GM18867 (cell line): ENCODE measurements at regions not wholly inside any gene's neighbourhood (a gene's known extent, or its start where the extent isn't known, plus 50 kb on each side); places are given as distances from the start of the nearest gene placed in this dataset.
"Not testable (repeated sequence)": the region's sequence is repeated elsewhere in the genome, so short reads cannot be mapped to it uniquely, and the experiment has no call there.

Source experiments
- ATAC-seq: cut with Tn5 transposase; IDR thresholded peaks from one replicate; pipeline ENCODE4 v1.9.1; 2021; ENCODE audit warnings: mild to moderate bottlenecking, moderate library complexity; ENCODE audit not compliant: unreplicated experiment

DNA sequence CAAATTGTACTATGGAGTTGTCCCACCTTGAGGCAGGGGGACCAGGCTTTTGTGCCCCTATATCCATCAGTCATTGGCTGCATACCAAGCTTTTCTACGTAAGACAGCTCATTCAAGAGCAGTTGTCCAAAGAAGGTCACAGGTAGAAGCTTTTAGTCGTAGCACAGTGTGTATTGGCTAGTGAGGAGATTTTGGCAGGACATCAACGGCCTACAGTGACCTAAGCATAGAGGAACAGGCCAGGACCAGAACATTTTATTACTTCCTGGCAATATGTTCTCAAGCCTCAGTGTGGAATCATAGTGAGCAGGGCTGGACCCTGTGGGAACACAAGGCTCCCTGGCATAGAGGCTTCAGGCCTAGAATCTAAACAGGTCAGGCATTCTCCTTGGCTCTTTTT is 105.4 kb upstream of the ANKRD28 start:
- ATAC-seq: no peak

DNA sequence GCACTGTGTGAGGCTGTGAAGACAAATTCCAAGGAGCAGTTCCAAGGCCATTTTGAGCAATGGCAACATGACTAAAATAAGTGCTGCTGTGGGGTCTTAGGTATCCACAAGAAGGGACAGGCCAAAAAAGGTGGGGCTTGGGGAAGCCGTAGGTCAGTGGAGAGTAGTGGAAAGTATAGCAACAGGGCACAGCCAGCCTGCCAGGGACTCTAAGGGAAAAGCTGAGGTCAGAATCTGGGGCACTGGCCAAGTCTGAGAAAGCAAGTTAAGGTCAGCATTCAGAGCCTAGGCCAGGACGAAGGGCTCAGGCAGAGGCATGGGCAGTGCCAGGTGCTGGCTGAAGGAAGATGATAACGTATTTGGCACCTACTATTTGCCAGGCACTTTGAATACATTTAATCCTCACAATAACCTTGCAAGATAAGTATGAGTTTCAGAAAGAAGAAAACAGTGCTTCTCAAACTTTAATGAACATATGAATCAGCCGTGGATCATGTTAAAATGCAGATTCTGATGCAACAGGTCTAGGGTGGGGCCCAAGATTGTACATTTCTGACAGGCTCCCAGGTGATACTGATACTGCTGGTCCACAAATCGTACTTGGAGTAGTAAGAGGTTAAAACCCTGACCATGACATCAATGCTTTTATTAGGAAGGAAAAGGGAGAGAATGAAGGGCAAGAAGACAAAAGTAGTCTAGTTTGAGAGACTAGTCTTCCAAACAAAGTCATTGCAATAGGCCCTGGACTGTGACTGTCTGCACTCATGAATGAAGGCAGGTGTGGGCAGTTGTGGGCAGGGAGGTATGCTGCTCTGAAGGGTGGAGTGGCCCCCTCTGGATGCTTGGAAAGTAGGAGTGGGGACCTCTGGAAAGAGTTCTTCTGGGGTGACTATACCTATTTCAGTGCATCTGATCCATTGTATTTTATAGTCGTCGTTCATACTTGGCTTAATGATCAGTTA is 106.3 kb upstream of the ANKRD28 start:
- no peak for ATAC-seq

DNA sequence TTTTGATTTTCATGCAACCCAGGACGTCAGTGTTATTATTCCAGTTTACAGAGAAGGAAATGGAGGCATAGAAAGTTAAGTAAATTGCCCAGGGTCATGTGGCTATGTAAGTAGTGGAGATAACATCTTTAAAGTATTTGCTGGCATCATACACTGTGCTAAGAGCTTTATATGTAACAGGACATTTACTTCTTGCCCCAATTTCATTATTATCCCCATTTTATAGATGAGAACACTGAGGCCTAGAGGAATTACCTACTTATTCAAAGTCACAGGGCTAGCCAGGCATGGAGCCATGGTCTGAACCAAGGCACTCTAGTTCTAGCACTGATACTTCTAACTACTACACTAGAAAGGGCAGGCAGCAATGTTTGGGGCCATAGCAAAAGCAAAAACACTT is 107.3 kb upstream of the ANKRD28 start:
- no peak for ATAC-seq

DNA sequence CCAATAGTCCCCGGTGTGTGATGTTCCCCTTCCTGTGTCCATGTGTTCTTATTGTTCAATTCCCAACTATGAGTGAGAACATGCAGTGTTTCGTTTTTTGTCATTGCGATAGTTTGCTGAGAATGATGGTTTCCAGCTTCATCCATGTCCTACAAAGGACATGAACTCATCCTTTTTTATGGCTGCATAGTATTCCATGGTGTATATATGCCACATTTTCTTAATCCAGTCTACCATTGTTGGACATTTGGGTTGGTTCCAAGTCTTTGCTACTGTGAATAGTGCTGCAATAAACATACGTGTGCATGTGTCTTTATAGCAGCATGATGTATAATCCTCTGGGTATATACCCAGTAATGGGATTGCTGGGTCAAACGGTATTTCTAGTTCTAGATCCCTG is 109.6 kb upstream of the ANKRD28 start:
- ATAC-seq: not testable (repeated sequence)

DNA sequence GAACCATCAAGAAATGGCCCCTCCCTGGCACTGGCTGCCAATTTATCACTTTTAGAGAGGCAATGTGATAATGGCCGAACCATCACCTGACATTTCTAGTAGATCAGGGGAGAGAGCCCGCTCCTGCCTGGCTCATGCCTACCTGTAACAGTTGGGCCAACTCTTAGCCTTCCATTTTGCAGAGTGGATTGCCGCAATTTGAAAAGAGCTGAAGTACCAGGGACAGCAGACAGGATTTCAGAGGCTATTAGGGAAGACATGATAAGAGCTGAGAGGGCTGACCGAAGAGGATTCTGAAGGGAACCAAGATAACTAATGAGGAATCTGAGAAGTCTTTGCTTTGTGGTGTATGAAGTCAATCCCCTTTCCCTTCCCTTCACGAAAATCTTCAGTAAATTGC is 121.2 kb upstream of the ANKRD28 start:
- ATAC-seq: no peak

DNA sequence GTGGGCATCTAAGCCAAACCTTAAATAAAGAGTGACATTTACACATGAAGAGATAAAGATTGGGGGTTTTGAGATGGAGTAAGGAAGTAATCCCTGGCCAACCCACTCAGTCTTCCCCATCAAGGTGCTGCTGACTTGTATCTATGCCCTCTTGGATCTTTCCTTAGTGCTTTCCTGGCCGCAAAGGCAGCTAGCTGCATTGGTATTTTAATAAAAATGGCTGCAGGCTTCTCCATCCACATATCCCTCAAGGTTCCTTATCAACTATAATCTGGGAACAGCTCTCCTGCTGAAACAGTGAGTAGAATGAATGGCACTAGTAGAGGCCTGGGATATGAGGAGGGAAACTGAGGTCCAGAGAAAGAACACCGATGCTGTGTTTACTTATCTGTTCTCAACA is 122.2 kb upstream of the ANKRD28 start:
- ATAC-seq: no peak

DNA sequence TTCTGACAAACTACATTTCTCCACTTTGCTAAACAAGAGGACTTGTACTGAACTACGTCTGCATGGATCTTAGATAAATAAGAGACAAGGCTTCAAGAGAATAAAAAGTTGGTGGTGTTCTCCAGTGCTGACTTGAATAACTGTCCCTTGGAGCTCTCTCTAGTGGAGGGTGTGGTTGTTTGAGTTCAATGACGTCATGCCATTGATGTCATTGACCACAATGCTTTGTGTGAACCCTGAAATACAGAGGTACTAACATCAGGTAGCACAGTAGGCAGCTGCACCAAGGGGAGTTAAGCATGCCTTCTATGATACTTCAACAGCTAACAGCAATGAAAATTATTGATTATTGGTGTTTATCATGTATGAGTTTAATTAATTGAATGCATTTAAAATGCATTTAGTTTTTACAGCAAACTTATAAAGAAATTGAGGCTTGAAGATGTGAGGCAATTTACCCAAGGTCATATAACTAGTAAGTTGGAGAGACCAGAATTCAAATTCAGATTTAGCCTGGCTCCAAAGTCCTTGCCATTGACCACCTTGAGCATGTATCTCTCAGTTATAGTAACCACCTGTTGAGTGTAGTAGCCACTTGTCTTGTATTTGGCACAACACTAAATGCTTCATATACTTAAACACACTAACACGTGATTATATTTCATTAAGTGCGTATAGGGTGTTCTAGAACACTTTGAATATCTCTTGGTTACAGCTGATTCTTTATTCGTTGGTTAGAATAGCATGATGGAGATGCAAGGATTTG is 126.0 kb upstream of the ANKRD28 start:
- ATAC-seq: no peak

DNA sequence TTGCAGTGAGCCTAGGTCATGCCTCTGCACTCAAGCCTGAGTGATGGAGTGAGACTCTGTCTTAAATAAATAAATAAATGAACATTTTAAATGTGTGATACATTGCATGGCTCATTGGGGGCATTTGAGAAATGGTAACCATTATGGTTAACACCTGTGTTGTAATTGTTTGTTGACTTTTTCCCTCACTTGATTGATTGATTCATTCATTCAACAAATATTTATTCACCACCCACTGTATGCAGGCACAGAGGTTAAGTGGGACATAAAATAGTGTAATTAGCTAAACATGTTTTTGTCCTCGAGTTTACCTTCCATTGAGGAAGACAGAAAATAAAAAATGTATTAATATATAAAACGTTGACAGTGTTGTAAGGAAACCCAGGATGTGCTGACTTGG is 127.1 kb upstream of the ANKRD28 start:
- no peak for ATAC-seq

DNA sequence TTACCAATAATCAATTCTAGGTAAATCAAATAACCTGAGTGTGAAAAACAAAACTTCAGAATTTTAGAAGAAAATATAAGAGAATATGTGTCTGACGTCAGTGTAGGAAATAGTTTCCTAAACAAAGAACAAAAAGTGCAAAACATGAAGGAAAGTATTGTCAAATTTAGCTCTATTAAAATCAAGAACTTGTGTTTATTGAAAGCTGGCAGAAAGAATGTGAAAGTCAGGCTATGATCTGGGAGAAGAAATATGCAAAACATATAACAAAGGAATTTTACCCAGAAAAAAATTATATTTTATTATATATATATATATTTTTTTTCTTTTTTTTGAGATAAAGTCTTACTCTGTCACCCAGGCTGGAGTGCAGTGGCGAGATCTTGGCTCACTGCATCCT is 129.1 kb upstream of the ANKRD28 start:
- ATAC-seq: no peak

DNA sequence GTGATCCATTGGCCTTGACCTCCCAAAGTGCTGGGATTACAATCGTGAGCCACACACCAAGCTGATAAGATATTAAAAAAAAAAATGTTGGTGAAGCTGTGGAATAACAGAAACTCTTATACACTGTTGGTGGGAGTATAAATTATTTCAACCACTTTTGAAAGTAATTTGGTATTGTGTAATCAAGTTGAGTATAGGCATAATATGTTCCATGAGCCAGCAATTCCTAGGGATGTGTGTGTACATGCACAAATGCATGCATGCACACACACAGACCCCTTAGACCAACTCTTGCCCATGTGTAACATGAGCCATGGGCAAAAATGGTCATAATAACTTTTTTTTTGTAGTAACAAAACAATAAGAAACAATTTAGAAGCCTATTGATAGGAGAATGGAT is 130.2 kb upstream of the ANKRD28 start:
- no peak for ATAC-seq

DNA sequence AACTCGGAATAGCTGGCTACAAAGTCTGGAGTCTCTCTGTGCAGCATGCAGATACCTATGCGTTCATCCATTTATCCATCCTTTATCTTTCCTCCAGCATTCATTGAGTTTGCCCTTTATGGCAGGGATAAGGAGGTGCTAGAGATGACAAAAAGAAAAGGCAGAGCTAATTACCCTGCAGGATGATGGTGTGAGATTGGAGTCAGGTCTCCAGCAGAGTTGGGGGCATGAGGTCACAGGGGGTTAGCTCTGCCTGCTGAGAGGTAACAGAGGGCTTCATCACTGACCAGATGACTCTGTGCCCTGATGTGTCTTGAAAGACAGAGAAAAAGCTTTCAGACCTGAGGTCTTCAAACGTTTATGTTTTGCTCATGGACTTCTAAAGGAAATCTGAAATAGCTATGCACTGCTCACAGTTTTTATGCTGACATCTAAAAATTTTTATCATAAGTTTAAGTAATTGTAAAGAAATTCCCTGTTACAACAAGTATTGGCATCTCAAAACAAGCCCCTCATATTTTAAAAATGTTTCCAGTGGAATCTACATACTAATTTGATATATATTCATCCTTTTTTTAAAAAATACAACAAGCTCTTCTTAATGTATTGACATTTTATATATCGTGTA is 132.3 kb upstream of the ANKRD28 start:
- no peak for ATAC-seq

DNA sequence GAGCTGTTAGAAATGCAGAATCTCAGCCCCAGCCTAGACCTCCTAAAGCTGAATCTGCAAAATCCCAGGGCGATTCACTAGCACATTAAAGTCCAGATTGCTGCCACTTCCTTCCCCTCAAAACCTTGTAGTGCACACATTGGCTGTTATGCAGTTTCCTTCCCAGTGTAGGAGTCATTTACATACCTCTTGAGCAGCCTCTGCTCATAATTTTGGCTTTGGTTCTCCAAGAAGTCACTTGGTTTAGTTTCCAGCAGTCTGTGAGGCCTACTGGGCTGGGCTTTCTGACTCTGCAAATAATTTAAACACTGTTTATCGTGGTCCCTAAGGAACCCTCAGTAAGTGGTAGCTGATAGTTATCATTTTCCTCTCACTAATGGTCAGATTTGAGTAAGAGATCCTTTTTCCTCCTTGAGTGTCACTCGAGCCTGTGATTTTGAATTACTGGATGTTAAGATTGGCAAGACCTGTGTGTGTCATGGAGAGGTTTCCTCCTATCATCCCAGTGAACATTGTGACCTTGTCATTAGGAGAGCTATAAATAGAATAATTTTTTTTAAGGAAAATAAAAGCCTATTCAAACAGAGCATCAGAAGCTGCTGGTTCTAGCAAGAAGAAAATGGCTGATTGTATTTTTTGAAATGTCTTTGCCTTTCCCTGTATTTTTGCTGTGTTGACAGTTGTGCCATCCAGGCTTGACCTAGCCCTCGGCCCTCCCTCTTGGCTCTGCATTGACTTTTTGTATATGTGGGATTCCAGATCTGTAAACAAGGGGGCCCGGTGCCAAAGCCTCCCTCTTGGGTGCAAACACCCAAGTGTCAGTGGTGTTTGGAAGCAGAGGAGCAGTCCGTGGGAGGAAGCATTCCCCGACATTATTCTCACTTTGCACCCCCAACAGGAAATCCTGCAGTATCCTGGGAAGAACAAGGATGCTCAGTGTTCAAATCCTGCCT is 134.8 kb upstream of the ANKRD28 start:
- ATAC-seq: no peak

DNA sequence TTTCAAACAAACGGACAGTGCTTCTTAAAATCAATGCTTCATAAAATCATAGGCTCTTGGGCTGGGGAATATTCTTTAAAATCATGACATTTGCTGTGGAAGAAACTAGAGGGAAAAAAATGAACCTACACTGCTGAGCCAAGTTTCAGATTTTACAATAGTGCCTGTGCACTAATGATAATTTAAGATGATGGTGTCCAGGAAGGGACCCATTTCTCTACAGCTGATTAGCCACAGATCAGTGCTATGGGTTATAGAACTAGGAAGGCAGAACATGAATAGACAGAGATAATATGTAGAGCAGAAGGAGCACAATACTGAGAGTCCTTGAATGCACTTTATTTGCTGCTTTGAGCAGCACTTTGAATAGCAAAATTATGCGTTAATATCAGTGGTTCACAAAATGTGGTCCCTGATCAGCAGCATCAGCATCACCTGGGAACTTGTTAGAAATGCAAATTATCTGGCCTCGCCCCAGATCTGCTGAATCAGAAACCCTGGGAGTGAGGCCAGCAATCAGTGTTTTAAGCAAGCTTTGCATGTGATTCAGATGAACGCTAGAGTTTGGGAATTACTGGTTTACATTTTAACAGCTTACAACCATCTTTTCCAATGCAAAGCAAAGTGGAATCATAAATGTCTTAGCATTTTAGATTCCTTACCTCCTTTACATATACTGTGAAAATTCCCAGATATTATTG is 135.8 kb upstream of the ANKRD28 start:
- ATAC-seq: no peak

DNA sequence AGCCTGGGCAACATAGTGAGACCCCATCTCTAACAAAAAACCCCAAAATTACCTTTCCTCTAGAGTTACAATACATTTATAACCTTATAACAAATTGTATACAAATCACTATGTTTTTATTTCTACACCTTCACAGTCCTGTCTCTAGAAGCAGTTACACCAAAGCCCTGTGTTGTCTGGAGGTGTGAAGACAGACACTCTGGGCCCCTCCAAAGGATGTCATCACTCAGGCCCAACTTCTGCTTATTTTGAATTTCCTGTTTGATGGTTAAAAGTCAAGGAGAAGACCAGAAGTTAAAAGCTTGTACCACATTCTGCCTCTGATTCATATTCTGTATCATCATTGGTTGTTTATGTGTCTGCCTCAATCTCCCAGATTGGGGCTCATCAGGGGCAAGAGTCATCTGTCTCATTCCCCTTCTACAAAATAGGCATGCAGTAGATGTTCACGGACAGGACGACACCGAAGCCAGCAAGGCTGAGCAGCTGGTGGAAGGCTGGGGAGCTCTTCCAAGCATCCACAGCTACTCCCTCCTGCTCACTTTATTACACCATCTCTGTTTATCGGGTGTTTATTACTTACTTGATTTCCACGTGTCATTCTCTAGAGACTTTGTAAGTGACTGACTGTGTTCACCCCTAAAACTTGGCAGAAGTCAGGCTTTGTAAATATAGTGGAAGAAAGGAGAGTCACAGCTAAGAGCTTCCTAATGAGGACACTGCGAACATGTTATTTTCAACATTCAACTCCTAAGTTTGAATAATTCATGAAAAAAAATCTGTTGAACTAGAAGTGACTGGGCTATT is 136.8 kb upstream of the ANKRD28 start:
- no peak for ATAC-seq

DNA sequence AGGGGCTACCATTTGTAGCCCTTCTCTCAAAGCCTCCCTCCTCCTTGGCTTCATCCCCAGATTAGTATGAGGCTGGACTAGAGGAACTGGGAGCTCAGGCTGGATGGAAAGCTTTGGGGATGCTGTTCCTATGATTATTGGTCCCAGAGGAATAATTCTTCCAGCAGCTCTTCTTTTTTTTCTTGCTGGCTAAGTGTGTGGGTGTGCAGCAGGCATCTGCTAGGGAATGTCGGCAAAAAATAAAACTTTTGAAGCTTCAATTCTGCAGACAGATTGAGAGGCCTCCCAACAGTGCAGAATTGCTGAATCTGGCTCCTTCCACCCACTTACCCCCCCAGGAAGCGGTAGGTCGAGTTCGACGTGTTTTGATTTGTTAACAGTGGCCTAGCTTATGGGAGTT is 138.5 kb upstream of the ANKRD28 start:
- ATAC-seq: no peak

DNA sequence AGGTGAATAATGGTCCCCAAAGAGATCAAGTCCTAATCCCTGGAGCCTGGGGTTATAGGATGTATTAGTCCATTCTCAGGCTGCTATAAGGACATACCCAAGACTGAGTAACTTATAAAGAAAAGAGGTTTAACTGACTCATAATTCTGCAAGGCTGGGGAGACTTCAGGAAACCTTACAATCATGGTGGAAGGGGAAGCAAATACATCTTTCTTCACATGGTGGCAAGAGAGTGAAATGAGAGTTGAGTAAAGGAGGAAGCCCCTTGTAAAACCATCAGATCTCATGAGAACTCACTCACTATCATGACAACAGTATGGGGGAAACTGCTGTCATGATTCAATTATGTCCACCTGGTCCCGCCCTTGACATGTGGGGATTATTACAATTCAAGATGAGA is 142.9 kb upstream of the ANKRD28 start:
- ATAC-seq: no peak

DNA sequence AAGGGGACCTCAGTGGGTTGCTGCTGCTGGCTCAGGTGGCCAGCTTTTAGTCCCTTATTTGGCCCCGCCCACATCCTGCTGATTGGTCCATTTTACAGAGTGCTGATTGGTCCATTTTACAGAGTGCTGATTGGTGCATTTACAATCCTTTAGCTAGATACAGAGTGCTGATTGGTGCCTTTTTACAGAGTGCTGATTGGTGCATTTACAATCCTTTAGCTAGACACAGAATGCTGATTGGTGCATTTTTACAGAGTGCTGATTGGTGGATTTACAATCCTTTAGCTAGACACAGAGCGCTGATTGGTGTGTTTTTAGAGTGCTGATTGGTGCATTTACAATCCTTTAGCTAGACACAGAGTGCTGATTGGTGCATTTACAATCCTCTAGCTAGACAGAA is 143.7 kb upstream of the ANKRD28 start:
- not testable (repeated sequence) for ATAC-seq

DNA sequence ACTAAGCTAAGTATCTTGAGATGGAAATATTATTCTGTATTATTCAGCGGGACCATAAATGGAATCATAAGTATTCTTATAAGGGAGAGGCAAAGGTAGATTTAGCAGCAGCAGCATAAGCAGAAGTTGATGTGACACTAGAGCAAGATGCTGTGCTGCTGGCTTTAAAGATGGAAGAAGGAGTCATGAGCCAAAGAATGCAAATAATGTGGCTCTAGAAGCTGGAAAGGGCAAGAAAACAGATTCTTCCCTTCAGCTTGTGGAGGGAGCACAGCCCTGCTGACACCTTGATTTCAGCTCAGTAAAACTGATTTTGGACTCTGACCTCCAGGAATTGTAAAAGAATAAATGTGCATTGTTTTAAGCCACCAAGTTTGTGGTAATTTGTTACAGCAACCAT is 144.2 kb upstream of the ANKRD28 start:
- ATAC-seq: no peak

DNA sequence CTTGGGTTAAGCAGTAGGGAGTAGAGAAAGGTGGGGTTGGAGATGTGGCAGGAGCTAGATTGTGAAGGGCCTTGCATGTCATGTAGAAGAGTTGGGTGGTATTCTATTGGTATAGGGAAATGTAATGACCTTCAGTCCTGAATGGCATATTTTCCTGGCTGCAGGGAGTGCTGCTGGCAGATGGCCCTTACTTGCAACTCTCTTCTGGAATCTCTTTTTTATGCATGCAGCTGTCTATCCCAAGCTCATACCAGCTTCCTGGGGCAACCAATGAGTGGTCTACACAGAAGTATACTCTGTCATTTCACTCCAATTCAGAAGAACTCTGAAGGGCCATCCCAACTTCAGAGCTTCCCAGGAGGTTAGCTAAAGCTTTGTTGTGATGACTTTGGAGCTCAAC is 144.7 kb upstream of the ANKRD28 start:
- ATAC-seq: no peak
